BE2C (cell line): ENCODE measurements at regions not wholly inside any gene's neighbourhood (a gene's known extent, or its start where the extent isn't known, plus 50 kb on each side); places are given as distances from the start of the nearest gene placed in this dataset.
"Not testable (repeated sequence)": the region's sequence is repeated elsewhere in the genome, so short reads cannot be mapped to it uniquely, and the experiment has no call there.

Source experiments
- DNase-seq: peaks from one replicate; pipeline ENCODE4 v3.0.0-alpha.2; 2020
- H3K27me3 ChIP-seq: fragments of 250-450 bp; sonication (Bioruptor Pico); 2 replicates; pipeline ENCODE4 v1.5.1; 2020; ENCODE audit warnings: mild to moderate bottlenecking
- H3K36me3 ChIP-seq: fragments of 250-450 bp; sonication (Bioruptor Pico); 2 replicates; pipeline ENCODE4 v1.5.1; 2020; ENCODE audit warnings: mild to moderate bottlenecking
- H3K4me1 ChIP-seq: fragments of 250-450 bp; sonication (Bioruptor Pico); 2 replicates; pipeline ENCODE4 v1.5.1; 2020
- H3K4me3 ChIP-seq: 2 replicates; pipeline ENCODE4 v1.5.1; 2011; ENCODE audit warnings: low read depth, low read length
- H3K9me3 ChIP-seq: fragments of 250-450 bp; sonication (Bioruptor Pico); 2 replicates; pipeline ENCODE4 v1.5.1; 2020
- CTCF ChIP-seq: IDR thresholded peaks from 2 replicates; pipeline ENCODE4 v1.5.1; 2012; ENCODE audit warnings: mild to moderate bottlenecking, low read depth, low read length

GRCh38 chr5:97267767-97268166 lies 84.7 kb upstream of the RIOK2 start:
- H3K4me3 ChIP-seq: no peak overlapping the region
- H3K4me1 ChIP-seq: no peaks in the 10 kb centered on the region
- no peak for TF ChIP-seq CTCF

GRCh38 chr5:97276474-97277120 lies 93.5 kb upstream of the RIOK2 start:
- no peak for DNase-seq
- H3K27me3 ChIP-seq: no peaks in the 10 kb centered on the region
- no peaks in the 10 kb centered on the region for H3K4me1 ChIP-seq
- H3K36me3 ChIP-seq: no peaks in the 10 kb centered on the region
- no peak overlapping the region for H3K4me3 ChIP-seq
- TF ChIP-seq CTCF: no peak
- H3K9me3 ChIP-seq: no peaks in the 10 kb centered on the region

More at GRCh38 chr5:97267767-97268166, 84.7 kb upstream of the RIOK2 start:
- H3K36me3 ChIP-seq: no peaks in the 10 kb centered on the region
- H3K27me3 ChIP-seq: no peaks in the 10 kb centered on the region
- no peak for DNase-seq
- no peaks in the 10 kb centered on the region for H3K9me3 ChIP-seq

DNA sequence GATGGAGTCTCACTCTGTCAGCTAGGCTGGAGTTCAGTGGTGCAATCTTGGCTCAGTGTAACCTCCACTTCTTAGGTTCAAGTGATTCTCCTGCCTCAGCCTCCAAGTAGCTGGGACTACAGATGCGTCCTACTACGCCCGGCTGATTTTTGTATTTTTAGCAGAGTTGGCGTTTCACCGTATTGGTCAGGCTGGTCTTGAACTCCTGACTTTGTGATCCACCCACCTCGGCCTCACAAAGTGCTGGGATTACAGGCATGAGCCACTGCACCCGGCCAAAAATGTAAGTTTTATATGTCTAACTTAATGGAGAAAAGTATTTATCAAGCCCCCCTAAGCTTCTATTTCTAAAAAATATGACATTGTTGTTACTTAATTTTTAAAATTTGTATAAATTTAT lies 98.2 kb upstream of the RIOK2 start:
- Histone ChIP-seq H3K4me1 (no peaks in the 10 kb centered on the region), H3K36me3 (no peaks in the 10 kb centered on the region), H3K27me3 (no peaks in the 10 kb centered on the region), H3K4me3 (no peak overlapping the region), H3K9me3 (no peaks in the 10 kb centered on the region)
- no peak for TF ChIP-seq CTCF
- DNase-seq: no peak

DNA sequence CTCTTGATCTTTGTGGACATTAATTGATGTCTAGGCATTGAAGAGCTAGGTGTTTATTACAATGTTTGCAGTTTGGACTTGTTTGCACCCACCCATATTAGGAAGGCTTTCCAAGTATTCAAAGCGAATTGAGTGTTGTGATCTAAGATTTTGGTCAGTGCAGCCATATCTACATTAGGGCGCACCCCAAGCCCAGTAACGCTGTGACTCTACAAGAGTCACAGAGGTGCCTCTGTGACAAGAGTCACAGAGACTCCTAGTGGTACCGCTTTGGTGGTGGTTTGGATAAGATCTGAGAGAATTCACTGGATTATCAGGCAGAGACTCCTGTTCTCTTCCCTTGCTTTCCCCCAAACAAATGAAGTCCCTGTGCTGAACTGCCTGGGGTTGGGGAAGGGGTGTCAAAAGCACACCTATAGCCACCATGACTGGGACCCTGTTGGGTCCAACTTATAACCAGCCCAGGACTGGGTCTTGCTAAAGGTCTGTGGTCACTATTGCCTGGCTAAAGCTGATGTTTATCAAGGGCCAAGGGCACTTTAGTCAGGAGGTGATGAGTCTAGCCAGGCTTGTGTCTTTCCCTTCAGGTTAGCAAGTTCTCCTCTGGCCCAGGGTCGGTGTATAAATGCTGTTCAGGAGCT lies 114.1 kb upstream of the RIOK2 start:
- TF ChIP-seq CTCF: peak; percentile 64
- Histone ChIP-seq H3K4me3 (no peak overlapping the region), H3K27me3 (no peaks in the 10 kb centered on the region), H3K9me3 (no peaks in the 10 kb centered on the region), H3K4me1 (no peaks in the 10 kb centered on the region), H3K36me3 (no peaks in the 10 kb centered on the region)
- peak; percentile 45 for DNase-seq

GRCh38 chr5:97297704-97298091 lies 114.7 kb upstream of the RIOK2 start:
- DNase-seq: no peak
- H3K4me3 ChIP-seq: no peak overlapping the region
- H3K9me3 ChIP-seq: no peaks in the 10 kb centered on the region
- no peaks in the 10 kb centered on the region for H3K4me1 ChIP-seq
- H3K36me3 ChIP-seq: no peaks in the 10 kb centered on the region
- no peaks in the 10 kb centered on the region for H3K27me3 ChIP-seq
- TF ChIP-seq CTCF: no peak

DNA sequence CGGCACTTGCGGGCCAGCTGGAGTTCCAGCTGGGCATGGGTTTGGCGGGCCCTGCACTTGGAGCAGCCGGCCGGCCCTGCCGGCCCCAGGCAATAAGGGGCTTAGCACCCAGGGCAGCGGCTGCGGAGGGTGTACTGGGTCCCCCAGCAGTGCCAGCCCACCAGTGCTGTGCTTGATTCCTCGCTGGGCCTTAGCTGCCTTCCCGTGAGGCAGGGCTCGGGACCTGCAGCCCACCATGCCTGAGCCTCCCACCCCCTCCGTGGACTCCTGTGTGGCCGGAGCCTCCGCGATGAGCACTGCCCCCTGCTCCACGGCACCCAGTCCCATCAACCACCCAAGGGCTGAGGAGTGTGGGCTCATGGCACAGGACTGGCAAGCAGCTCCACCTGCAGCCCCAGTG lies 118.1 kb upstream of the RIOK2 start:
- not testable (repeated sequence) for H3K4me1 ChIP-seq, H3K4me3 ChIP-seq, H3K9me3 ChIP-seq, DNase-seq, H3K27me3 ChIP-seq, H3K36me3 ChIP-seq
